Esophagus mucosa (tissue), 1 donor: ENCODE measurements at regions not wholly inside any gene's neighbourhood (a gene's known extent, or its start where the extent isn't known, plus 50 kb on each side); places are given as distances from the start of the nearest gene placed in this dataset.

ENCODE experiments used
- ATAC-seq: fragments of 200-7000 bp; cut with Tn5 transposase; one replicate; pipeline ENCODE4 v1.9.1; 2020
- donor health status: DM: yes; HTN: yes; CAD: no.

DNA sequence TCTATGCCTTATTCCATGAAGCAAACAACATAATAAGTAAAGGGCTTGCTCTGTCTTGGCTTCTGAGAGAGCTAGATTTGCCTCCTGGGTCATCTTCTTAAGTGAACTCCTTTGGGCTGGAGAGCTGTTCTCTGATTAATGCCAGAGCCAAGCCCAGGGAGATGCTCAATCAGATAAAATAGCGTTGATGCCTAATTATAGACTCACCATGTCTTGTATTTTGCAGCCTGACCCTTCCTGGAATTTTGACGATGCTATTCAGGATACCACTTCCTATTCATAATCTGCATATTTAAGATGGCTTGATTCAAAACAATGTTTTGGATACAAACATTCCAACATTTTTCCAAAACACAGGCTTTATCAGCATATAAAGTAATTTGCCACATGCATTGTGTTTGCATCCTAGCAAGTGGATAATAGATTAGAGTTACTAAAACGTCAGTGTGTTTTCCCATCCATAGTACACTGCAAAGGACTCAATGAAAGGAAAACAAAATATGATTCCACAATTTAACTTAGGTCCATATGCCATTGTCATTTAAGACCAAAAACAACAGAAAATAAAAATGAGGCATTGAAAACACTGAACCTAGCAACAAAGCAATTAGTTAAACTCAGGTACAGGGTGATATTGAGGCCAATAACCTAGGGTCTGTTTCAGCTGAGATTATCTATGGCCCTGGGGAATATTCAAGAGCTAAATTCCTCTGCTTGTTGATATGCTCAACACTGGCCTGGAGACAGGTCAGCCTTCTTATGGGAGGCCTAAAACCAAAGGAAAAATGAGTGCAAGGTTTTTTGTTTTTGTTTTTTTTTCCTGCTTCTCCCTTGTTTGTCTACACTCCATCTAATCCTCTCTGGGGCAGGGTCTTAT, 184.2 kb upstream of the FOXN3 start:
- no peak for ATAC-seq

DNA sequence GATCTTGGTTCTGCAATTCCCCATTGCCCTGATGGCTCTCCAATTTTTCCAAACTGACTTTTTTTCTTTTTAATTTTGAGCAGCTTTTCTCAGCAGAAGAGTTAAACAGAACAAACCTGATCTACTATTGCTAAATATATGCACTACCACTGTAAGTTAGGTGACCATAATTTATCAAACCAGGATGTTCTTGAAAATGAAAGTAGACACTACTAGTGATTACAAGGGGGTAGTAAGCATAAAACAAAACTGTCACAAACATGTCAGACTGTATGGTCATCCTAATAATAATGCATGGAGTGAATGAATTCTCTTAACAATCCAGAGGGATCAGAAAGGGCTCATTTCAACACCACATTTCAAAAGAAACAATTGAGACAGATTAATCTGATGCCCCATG, 183.0 kb upstream of the FOXN3 start:
- ATAC-seq, result no peak

DNA sequence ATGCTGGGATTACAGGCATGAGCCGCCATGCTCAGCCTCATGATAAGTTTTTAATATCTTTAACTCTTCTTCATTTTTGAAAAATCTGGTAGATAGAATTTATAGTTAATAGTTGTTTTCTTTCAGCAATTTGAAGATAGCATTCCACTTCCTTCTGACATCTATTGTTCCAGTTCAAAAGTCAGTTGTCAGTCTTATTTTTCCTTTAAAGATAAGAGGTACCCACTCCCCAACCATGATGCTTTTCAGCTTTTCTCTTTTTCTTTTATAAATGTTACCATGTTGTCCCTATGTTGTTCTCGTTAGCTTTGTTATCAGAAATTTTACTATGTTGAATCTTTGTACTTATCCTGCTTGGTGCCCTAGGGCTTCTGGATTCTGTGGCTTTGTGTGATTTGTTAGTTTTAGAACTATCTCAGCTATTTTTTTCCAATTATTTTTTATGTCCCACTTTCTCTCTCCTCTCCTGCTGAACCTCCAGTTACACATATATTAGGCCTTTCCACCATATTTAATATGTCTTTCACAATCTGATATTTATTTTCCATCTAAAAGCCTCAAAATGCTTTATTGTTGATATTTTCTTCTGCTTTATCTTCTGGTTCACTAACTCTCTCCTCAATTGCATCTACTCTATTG, 181.6 kb upstream of the FOXN3 start:
- no peak for ATAC-seq

DNA sequence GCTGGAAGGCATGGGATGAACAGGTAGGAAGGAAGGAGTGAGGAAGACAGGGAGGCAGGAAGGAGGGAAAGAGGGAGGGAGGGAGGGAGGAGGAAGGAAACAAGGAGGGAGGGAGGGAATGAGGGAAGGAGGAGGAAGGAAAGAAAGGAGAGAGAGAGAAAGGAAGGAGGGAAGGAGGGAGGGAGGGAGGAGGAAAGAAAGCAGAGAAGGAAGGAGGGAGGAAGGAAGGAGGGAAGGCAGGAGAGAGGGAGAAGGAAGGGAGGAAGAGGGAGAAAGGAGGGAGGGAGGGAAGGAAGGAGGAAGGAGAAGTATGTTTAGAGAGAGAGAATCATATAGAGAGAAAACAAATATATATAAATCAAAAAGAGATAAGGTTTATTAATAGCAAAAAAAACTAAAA, 175.9 kb upstream of the FOXN3 start:
- ATAC-seq, result no peak

DNA sequence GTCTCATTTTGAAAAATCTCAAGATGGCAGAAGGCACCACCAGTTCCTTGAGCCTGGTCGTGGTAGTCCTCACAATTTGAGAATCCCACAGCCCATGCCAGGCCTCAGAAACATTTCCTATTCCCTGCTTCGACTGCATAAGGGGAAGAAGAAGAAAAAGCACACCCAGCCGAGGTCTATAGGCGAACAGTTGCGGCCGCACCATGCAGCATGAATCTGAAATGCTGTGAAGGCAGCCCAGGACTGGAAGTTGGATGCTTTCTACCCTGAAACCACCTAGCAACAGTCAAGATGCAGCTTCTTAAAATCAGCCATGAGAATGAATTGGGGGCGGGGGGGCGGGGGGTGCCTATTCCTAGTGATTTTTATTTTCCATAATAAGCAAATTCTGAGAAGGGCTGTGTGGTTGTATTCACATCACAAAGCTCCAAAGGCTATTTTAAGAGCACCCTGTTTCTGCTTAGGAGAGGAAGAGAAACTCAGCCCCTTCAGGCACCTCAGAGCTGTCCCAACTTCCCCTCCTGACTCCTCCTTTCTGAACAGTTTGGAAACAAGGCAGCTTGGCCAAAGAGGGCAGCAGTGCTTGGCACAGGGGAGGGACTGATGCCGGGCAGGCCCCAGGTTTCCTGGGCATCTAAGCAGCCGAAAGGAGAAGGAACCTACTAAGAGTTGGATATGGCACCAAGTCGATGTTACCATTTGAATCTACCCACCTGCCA, 172.5 kb upstream of the FOXN3 start:
- ATAC-seq, result no peak

DNA sequence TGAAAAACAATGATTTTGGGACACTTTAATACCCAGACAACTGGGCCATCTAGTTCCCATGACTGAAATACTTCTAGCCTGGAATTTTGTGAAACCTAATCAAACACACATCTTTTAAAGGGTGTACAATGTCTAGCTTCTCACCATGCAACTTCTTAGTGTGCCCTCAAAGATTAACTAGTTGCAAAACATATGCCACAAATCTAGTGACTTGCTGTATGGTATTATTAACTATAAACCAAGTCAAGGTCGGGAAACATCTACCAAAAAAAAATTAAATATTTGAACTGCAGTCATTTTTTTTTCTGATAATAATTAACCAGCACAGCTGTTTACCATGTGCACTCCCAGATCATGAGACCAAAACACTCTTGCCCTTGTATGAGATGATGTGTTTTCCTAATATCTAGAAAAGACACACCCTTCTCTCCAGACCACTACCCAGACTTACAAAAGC, 171.8 kb upstream of the FOXN3 start:
- no peak for ATAC-seq

DNA sequence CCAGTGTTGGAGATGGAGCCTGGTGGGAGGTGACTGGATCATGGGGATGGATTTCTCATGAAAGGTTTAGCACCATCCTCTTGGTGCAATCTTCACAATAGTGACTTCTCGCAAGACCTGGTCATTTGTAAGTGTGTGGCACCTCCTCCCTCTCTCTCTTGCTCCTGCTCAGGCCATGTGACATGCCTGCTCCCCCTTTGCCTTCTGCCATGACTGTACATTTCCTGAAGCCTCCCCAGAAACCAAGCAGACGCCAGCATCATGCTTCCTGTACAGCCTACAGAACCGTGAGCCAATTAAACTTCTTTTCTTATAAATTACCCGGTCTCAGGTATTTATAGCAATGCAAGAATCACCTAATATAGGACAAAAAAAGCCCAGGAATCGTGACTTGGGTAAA, 171.0 kb upstream of the FOXN3 start:
- no peak for ATAC-seq

DNA sequence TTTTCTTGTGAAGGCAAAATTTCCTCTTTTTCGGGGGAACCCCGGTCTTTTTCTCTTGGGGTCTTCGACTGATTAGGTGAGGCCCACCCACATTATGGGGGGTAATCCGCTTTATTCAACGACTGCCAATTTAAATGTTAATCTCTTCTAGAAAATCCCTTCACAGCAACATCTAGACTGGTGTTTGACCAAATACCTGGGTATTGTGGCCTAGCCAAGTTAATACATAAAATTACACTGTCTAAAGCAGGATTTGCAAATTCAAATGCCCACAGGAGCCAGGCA, 170.0 kb upstream of the FOXN3 start:
- no peak for ATAC-seq

DNA sequence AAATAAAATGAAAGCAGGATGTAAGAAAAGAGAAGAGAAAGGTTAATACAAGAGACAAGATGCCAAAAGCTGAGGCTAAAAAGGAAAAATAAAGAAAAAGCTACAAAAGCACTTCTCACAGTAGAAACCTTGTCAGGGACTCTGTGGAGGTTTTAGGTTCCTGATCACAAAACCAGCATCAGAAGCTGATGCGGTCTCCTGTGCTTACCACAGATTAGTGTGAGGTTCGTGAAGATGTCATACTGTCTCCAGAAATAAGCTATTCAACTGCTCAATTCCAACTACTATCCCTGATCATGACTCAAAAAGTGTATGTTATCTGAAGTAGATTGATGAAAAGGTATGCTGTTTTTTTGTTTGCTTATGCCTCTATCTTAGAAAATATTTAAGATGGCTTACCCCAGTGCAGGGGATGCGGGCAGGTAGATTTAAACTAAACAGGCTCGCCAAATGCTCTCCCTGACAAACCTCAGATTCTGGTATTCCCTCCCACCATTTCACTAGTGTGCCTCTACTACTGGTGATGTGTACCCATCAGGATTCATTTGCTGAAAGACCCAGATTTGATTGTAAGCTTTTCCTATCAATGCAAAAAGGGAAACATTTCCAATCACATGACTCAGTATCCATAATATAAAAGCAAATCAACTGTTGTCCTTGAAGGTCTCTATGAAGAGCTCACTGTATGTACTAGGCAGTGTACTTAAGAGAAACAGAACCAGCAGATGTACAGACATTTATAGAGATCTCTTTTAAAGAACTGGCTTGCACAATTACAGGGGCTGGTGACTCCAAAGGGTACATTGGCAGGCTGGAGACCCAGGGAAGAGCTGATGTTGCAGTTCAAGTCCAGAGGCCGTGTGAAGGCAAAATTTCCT, 169.5 kb upstream of the FOXN3 start:
- no peak for ATAC-seq

DNA sequence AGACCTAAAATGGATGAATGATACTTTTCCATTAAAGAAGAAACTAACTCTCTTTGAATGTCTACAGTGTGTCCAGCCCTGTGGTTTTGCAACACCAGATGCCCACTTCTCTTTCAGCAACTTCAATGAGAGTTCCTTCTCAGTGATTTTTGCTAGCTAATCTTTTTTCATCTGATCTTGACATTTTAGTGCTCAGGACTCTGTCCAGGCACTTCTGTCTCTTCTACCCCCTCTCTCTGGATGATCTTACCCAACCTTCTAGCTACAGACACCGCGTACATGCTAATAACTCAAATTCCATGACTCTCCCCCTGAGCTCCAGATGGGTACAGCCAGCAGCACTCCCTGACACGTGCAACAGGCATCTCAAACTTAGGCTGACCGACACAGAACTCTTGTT, 161.1 kb upstream of the FOXN3 start:
- ATAC-seq, result no peak

DNA sequence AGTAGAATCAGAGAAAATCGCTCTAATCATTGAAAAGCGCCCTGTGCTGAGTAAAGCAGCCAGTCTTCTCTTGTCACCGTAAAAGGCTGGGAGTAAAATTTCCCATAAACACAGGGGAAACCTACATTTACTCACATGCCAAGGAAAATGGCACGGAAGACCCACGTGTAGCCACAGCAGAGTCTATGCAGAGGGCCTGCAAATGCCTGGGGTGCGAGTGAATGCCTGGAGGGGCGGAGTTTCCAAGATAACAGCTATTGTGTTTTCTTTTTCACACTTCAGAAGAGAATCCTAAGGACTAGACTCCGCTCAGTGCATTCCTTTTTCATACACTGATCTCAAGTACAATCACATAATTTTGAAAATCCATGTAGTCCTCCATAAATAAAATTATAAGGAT, 159.9 kb upstream of the FOXN3 start:
- ATAC-seq, result no peak

DNA sequence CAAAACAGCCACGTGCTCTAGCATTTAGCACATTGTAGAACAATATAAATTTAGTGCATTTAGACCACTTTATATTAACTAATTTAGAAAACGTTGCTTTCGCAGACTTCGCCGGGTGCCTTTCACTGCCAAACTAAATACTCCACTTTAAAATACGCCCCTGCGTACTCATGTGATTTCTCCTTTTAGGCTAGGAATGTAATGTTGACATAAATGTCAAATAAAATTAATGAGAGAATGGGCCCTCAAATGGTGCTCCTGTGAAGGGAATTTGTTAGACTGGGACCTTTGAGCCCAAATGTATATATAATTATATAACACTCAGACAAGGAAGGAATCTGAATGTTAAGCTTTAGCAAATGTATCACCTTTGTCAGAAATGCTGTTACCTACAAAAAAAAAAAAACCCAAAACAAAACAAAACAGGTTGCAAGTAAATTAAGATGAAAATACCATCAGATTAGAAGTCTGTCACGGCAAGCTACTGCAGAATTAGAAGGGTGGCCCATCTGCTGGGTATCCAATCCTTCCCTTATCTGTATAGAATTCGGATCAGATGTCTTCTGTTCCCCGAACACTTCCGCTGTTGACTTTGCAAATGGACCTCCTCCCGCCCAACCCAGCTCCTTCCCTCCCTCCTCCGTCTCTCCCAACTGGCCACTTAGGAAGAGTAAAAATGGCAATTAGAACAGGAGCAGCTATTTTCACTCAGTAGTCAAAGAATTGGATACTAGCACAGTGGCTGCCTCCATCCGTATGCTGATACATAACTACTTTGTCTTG, 159.3 kb upstream of the FOXN3 start:
- no peak for ATAC-seq

DNA sequence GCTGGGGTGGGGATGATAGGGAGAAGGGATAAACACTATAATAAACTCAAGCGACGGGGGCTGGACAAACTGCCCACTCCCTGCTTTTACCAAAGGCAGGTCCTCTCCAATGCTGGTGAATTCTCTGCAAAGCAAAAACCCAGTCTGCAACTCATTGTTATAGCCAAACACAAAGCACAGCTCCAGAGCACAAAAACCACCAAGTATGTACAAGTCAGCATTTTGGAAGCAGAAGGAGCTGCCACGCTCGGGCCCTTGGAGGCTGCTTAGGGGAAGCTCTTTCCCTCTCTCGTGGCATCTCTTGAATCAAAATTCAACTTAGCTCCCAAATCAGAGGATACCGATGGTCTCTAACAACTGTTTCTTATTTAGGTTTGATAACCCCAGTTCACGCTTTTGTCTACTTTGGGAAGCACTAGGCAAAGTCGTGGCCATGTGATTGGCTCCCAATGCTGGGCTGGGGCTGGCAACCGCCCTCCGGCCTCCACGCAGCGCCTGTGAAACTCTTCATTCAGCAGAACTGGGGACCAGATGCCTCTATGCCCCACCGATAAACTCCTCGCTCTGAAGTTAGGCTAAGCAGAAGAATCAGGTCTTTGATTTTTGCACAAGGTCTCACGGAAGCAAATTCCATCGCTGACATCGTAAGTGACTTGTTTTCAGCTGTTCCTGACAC, 158.5 kb upstream of the FOXN3 start:
- ATAC-seq, result no peak

DNA sequence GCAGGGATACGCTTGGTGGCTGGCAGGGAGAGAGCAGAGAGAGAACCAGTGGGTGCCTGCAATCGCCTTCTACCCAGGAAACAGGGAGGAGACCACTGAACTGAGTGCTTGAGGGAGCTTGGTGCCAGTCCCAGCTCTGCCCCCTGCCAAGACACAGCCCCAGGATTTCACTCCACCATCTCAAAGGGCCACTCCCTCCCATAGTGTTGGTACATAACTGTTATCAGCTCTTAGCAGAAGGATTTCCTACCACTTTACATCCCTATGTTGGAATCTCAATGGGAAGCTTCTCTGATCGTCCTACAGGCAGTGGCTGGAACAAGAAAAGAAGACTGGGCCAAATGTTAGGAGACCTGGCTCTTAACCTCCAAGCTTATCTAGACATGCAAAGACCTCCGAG, 157.4 kb upstream of the FOXN3 start:
- ATAC-seq, result no peak

DNA sequence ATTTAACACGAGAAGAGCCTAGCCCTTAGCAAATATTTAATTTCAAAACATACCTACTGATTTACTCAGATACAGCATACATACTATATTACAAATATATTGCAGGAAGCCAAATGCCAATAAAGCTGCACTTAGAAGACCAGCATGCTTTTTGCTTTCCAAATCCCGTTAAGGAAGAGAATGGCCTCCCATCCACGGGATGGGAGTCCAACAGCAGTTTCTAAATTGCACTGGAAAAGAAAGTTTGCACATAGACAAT, 156.3 kb upstream of the FOXN3 start:
- no peak for ATAC-seq

DNA sequence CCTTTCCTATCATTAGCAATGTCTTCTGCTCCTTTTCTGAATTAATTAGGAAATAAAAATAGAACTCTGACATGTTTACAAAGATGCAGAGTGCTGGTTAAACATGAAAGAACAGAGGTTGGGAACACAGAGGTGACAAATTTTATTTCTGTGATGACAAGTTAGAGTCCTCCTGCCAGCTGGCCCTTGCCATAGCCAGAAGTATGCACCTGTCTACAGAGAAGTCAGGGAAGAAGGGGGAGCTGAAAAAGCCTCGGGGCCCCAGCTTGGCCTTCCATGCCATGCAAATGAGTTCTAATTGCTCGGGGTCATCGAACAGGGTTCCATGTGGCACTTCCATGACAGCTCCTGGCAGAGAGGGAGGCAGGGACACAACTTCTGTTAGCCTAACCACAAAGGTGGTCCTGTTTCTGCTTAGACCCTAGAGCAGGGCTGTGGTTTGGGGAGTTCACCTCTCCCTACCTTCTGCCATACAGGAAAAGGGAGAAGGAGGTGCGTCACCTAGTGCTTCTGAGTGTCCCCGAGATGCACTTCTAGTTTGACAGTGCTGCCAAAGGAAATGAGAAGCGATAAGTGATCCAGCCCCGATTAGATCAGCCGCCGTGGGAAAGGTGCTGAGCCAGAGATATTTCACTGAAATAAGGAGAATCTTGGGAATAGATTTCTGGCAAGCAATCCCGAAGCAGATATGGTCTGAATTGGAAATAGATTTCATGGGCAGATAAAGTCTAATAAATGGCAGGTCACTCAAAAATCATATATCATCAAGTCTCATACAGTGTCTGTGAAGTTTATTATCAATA, 155.8 kb upstream of the FOXN3 start:
- no peak for ATAC-seq

DNA sequence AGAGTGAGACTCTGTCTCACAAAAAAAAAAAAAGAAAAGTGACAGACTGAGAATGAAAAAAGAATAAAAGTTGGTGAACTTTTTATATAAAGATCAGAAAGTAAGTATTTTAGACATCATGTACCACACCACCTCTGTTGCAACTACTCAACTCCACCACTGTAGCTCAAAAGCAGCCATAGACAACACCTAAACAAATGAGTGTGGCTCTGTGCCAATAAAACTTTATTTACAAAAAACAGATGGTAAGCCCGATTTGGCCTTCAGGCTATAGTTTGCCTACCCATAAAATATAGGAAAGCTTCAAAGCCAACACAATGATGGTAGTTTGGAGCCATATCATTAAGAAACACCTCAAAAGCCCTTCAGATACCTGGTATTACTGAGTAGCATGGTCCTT, 154.5 kb upstream of the FOXN3 start:
- ATAC-seq, result no peak

DNA sequence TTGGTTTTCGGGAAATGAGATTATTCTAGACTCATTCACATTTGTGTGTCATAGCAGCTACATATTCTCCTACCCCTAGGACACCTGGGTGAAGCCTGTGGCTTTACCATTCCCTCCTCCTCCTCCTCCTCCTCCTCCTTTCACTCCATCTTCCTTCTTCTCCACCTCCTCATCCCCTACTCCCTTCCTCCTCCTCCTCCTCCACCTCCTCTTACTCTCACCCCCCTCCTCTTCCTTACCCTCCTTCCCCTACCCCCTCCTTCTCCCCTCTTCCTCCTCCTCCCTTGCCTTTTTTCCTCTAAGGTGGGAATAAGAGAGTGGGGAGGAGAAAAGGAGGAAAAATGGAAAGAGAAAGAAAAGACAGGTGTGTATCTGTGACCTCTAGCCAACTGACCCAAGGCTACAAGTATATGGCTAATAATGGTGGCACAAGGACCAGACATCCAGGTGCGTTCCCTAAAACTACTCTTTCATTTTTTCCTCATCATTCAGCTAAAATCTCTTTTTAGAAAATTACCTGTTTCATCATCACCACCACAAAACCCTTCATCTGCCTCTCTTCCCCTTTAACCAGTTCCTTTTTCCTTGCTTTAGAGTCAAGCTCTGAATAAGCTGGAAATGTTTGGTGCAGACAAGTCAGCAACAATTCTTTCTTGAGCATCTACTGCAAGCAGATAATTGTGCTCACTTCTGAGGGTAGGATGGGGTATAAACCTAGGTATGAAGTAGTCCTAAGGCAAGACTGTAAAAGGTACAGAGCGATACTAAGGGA, 149.8 kb upstream of the FOXN3 start:
- ATAC-seq, result no peak

DNA sequence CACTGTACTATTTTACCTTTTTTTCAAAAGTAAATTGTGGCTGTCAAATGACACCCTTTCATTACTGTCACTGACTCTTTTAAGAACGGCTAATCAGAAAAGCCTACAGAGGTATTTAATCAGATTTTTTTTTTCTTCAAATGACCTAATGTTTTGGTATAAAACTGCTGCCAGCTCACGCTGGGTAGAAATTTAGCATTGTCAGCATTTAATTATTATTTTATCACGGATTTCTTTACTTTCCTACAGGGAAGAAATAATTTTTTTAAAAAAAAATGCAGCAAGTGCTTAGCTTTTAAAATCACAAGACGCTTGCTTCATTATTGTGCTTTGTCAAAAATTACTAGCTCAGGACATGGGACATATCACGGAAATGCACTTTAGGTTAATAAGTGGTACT, 149.1 kb upstream of the FOXN3 start:
- no peak for ATAC-seq

DNA sequence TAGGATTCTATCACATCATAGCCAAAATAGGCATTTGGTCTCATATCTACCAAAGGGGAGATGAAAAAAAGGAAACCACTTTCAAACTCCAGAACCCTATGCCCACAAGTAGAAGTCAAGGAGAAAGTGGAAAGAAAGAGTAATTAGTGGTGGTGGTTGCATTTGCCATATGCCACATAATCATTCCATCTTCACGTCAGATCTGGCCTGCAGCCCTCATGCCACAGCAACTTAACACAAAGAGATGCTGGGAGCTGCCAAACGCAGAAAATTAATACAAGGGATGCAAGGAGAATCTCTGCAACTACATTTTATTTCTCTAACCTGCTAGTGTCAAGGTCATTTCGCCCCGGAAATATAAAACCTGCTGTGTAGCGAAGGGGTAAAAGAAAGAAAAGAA, 148.6 kb upstream of the FOXN3 start:
- no peak for ATAC-seq
